OCI-LY3 (cell line): ENCODE measurements at regions not wholly inside any gene's neighbourhood (a gene's known extent, or its start where the extent isn't known, plus 50 kb on each side); places are given as distances from the start of the nearest gene placed in this dataset.

Experiments used
- CTCF ChIP-seq: fragments of 200-600, 300-600 bp; sonication (generic); IDR thresholded peaks from 2 replicates; pipeline ENCODE4 v1.5.1; 2014; ENCODE audit warnings: antibody characterized with exemption, low read length, low read depth
- EZH2phosphoT487 ChIP-seq: fragments of 200-600 bp; shearing (Covaris generic); IDR thresholded peaks from 2 replicates; pipeline ENCODE4 v1.6.1; 2018; ENCODE audit warnings: antibody characterized with exemption, mixed run types, low read depth

GRCh38 chr1:5709461-5709975 lies 282.7 kb downstream of the NPHP4 start:
- TF ChIP-seq CTCF: no peak
- TF ChIP-seq EZH2phosphoT487: no peak
